HCT116 (cell line): ENCODE measurements at regions not wholly inside any gene's neighbourhood (a gene's known extent, or its start where the extent isn't known, plus 50 kb on each side); places are given as distances from the start of the nearest gene placed in this dataset.

Source experiments
- CTCF ChIP-seq, 3 experiments: fragments of 200-600 bp in 1 of 3; sonication (generic) in 1 of 3; IDR thresholded peaks in 2 of 3; conservative IDR thresholded peaks in 1 of 3; 2 replicates each; pipeline ENCODE4 v1.5.1; 2012 to 2017; ENCODE audit warnings: low read depth in 2 of 3, low read length in 2 of 3, antibody characterized with exemption in 1 of 3, borderline replicate concordance in 1 of 3, control low read depth in 1 of 3, mild to moderate bottlenecking in 1 of 3, mixed read lengths in 1 of 3, mixed run types in 1 of 3, moderate library complexity in 1 of 3; ENCODE audit not compliant: insufficient read depth in 1 of 3
- EZH2 ChIP-seq: fragments of 200-600 bp; sonication (generic); IDR thresholded peaks from 2 replicates; pipeline ENCODE4 v1.6.1; 2017; ENCODE audit warnings: antibody characterized with exemption, mixed run types
- POLR2A ChIP-seq: IDR thresholded peaks from 2 replicates; pipeline ENCODE4 v1.7.0; 2011; ENCODE audit warnings: borderline replicate concordance; ENCODE audit not compliant: insufficient read depth, insufficient read length; ENCODE audit errors: extremely low read depth
- RAD21 ChIP-seq: IDR thresholded peaks from 2 replicates; pipeline ENCODE4 v1.6.1; 2012; ENCODE audit warnings: low read depth, mild to moderate bottlenecking
- SP1 ChIP-seq: IDR thresholded peaks from 2 replicates; pipeline ENCODE4 v1.6.1; 2012; ENCODE audit warnings: low read depth
- YY1 ChIP-seq: IDR thresholded peaks from 2 replicates; pipeline ENCODE4 v1.6.1; 2011; ENCODE audit warnings: low read length, low read depth, moderate library complexity, mild to moderate bottlenecking; ENCODE audit not compliant: insufficient replicate concordance; ENCODE audit errors: extremely low read depth
- ZNF274 ChIP-seq: fragments of 200-500 bp; sonication (Bioruptor generic); IDR thresholded peaks from 2 replicates; pipeline ENCODE4 v1.6.1; 2014; ENCODE audit warnings: mild to moderate bottlenecking, low read depth, low read length, inconsistent platforms

GRCh38 chr16:9425236-9425635 lies 333.8 kb downstream of the HAPSTR1 start:
- TF ChIP-seq ZNF274 (no peak), CTCF (IDR thresholded peaks at IDR 0.05 in 2 of 3, conservative IDR thresholded peaks at IDR 0.05 in 1 of 3; ENCODE audit: borderline replicate concordance in 1 of 3, insufficient read depth in 1 of 3, low read depth in 2 of 3, low read length in 2 of 3) (no peak), YY1 (no peak), EZH2 (no peak), POLR2A (no peak), SP1 (no peak), RAD21 (no peak)
